NCI-H748 (cell line): ENCODE measurements at regions not wholly inside any gene's neighbourhood (a gene's known extent, or its start where the extent isn't known, plus 50 kb on each side); places are given as distances from the start of the nearest gene placed in this dataset.

Experiments used
- DNase-seq: peaks from one replicate; lab custom pipeline; 2025; ENCODE audit not compliant: unreplicated experiment; lab: John Stamatoyannopoulos, UW

GRCh38 chr6:25061289-25061936 lies 125.7 kb upstream of the RIPOR2 start:
- no peak for DNase-seq

- no peak for DNase-seq
Observed at GRCh38 chr6:25062070-25062811, 126.5 kb upstream of the RIPOR2 start.

GRCh38 chr6:25064006-25064405 lies 128.2 kb upstream of the RIPOR2 start:
- DNase-seq: no peak

- no peak for DNase-seq
Observed at GRCh38 chr6:25065666-25066065, 129.9 kb upstream of the RIPOR2 start.

GRCh38 chr6:25066593-25066992 lies 130.8 kb upstream of the RIPOR2 start:
- no peak for DNase-seq

GRCh38 chr6:25068866-25069265 lies 133.1 kb upstream of the RIPOR2 start:
- no peak for DNase-seq

- peak; percentile 89 for DNase-seq
Observed at GRCh38 chr6:25070547-25071366, 135.0 kb upstream of the RIPOR2 start.

GRCh38 chr6:25078141-25078540 lies 142.4 kb upstream of the RIPOR2 start:
- no peak for DNase-seq

- DNase-seq: no peak
Observed at GRCh38 chr6:25083784-25084507, 148.2 kb upstream of the RIPOR2 start.

GRCh38 chr6:25084508-25084833 lies 148.7 kb upstream of the RIPOR2 start:
- no peak for DNase-seq

GRCh38 chr6:25085756-25086155 lies 150.0 kb upstream of the RIPOR2 start:
- DNase-seq: no peak

GRCh38 chr6:25086500-25087091 lies 150.8 kb upstream of the RIPOR2 start:
- DNase-seq: no peak

- no peak for DNase-seq
Observed at GRCh38 chr6:25088513-25088912, 152.8 kb upstream of the RIPOR2 start.

GRCh38 chr6:25089442-25089841 lies 153.7 kb upstream of the RIPOR2 start:
- no peak for DNase-seq

- no peak for DNase-seq
Observed at GRCh38 chr6:25094726-25095125, 159.0 kb upstream of the RIPOR2 start.

GRCh38 chr6:25100288-25100687 lies 164.5 kb upstream of the RIPOR2 start:
- no peak for DNase-seq

GRCh38 chr6:25103603-25104002 lies 167.8 kb upstream of the RIPOR2 start:
- no peak for DNase-seq

GRCh38 chr6:25105070-25105925 lies 169.5 kb upstream of the RIPOR2 start:
- DNase-seq: no peak

- DNase-seq: peak; percentile 52
Observed at GRCh38 chr6:25107218-25107617, 171.5 kb upstream of the RIPOR2 start.

- no peak for DNase-seq
Observed at GRCh38 chr6:25111782-25112181, 167.4 kb upstream of the CARMIL1 start.
